ENCODE measurements at regions not wholly inside any gene's neighbourhood (a gene's known extent, or its start where the extent isn't known, plus 50 kb on each side); places are given as distances from the start of the nearest gene placed in this dataset.
"Not testable (repeated sequence)": the region's sequence is repeated elsewhere in the genome, so short reads cannot be mapped to it uniquely, and the experiment has no call there.

DNA sequence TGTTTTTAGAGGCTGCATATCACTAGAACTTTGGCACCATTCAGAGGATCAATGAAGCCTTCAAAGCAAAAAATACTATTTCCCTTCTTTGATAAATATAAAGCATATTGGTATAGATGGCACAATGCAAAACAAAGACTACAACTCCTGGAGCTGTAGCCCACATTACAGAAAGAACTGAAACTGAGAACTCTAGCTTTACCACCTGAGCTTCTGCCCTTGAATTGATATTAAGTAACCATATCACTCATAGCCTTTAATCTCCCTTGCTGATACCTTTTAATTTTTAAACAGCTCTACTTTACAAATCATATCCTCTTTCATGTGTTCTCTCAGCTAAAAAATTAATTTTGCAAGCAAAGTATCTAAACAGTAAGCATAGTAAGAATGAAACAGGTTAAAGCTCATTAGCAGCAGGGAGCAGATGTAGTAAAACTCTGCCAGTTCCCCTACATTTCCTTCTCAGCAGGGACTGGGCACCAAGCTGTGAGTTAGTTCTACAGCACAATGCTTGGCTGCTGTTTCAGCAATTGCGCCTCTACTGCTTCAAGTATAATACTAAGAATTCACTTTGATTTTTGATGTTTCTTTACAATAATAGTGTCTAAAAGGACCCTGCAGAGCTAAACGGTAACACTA lies 97.9 kb upstream of the NANOGP8 start:
- H3K9me3 ChIP-seq: no peaks in the 10 kb centered on the region
- H3K4me3 ChIP-seq: no peak overlapping the region
- H3K36me3 ChIP-seq: no peaks in the 10 kb centered on the region
- intact Hi-C loops (cut with DNase I; ENCODE audit: low total_unique reads): no loop called here
- WGBS, 2 donors (ENCODE audit: low coverage in 1 of 2): 55 to 61% methylated on average over 2 of the region's 2 CpGs
- no peaks in the 10 kb centered on the region for H3K27me3 ChIP-seq
- no peak overlapping the region for H3K27ac ChIP-seq
- DNase-seq: no peak
- in situ Hi-C loops (cut with MboI; ENCODE audit: low pct_ligation_motif_present in 1 of 4, low pct_unique_long_range_greater_than_20kb in 1 of 4, low sequenced_read_pairs in 3 of 4): no loop called here
- H3K4me1 ChIP-seq: no peaks in the 10 kb centered on the region
- TF ChIP-seq, protein P1, sequence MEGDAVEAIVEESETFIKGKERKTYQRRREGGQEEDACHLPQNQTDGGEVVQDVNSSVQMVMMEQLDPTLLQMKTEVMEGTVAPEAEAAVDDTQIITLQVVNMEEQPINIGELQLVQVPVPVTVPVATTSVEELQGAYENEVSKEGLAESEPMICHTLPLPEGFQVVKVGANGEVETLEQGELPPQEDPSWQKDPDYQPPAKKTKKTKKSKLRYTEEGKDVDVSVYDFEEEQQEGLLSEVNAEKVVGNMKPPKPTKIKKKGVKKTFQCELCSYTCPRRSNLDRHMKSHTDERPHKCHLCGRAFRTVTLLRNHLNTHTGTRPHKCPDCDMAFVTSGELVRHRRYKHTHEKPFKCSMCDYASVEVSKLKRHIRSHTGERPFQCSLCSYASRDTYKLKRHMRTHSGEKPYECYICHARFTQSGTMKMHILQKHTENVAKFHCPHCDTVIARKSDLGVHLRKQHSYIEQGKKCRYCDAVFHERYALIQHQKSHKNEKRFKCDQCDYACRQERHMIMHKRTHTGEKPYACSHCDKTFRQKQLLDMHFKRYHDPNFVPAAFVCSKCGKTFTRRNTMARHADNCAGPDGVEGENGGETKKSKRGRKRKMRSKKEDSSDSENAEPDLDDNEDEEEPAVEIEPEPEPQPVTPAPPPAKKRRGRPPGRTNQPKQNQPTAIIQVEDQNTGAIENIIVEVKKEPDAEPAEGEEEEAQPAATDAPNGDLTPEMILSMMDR (IDR thresholded peaks at IDR 0.05): no peak
- TF ChIP-seq POLR2AphosphoS5 (IDR thresholded peaks at IDR 0.05) (no peak), EP300 (IDR thresholded peaks at IDR 0.05; ENCODE audit: low read depth) (no peak), POLR2A (IDR thresholded peaks at IDR 0.05) (no peak)

DNA sequence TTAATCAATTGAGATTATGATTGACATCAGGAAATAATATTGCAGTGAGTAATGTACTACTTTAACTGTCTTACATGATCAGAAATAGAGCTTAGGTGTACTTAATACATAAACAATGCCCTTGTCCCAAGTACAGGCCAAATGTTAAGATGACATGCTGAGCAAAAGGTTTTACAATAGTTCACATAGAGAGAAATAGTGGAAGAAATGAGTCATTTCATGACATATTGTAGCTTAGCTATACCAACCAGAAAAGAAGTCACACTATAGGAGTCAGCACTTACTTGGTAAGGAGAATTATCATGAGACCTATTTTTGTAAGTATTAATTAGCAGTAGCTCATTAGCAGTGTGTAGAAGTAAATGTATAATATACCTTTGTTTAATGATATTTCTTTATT lies 96.4 kb upstream of the NANOGP8 start:
- no peaks in the 10 kb centered on the region for H3K36me3 ChIP-seq
- no peaks in the 10 kb centered on the region for H3K9me3 ChIP-seq
- no peak overlapping the region for H3K27ac ChIP-seq
- H3K4me3 ChIP-seq: no peak overlapping the region
- in situ Hi-C loops (cut with MboI; ENCODE audit: low pct_ligation_motif_present in 1 of 4, low pct_unique_long_range_greater_than_20kb in 1 of 4, low sequenced_read_pairs in 3 of 4): no loop called here
- H3K4me1 ChIP-seq: no peaks in the 10 kb centered on the region
- H3K27me3 ChIP-seq: no peaks in the 10 kb centered on the region
- intact Hi-C loops (cut with DNase I; ENCODE audit: low total_unique reads): no loop called here
- TF ChIP-seq EP300 (IDR thresholded peaks at IDR 0.05; ENCODE audit: low read depth) (no peak), POLR2AphosphoS5 (IDR thresholded peaks at IDR 0.05) (no peak), POLR2A (IDR thresholded peaks at IDR 0.05) (no peak)
- TF ChIP-seq, protein P1 (IDR thresholded peaks at IDR 0.05): no peak
- no peak for DNase-seq

DNA sequence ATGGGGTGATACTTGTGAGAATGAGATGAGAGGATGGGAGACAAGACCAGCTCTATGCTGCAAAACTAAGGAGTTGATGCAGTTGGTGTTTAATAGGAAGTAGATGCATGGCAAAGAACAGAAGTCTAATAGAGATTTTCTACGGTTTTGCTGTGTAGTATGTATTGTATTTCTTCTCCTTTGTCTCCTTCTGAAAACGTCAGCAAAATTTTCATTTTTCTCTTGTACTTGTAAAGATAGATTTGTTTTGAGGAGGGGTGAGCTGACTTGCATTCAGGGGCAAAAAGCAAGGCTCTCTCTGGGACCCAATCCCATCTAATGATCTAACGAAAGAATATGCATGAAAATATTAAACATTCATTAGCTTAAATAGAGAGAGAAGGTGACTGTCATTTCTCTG lies 94.6 kb upstream of the NANOGP8 start:
- DNase-seq: no peak
- TF ChIP-seq POLR2A (IDR thresholded peaks at IDR 0.05) (no peak), POLR2AphosphoS5 (IDR thresholded peaks at IDR 0.05) (no peak), EP300 (IDR thresholded peaks at IDR 0.05; ENCODE audit: low read depth) (no peak)
- TF ChIP-seq, protein P1 (IDR thresholded peaks at IDR 0.05): no peak
- H3K4me3 ChIP-seq: no peak overlapping the region
- no peaks in the 10 kb centered on the region for H3K4me1 ChIP-seq
- no peak overlapping the region for H3K27ac ChIP-seq
- intact Hi-C loops (cut with DNase I; ENCODE audit: low total_unique reads) (no loop called here), in situ Hi-C loops (cut with MboI; ENCODE audit: low pct_ligation_motif_present in 1 of 4, low pct_unique_long_range_greater_than_20kb in 1 of 4, low sequenced_read_pairs in 3 of 4) (no loop called here)
- H3K9me3 ChIP-seq: no peaks in the 10 kb centered on the region
- H3K36me3 ChIP-seq: no peaks in the 10 kb centered on the region
- H3K27me3 ChIP-seq: no peaks in the 10 kb centered on the region
- WGBS, 2 donors (ENCODE audit: low coverage in 1 of 2): 87 to 89% methylated on average over 3 of the region's 3 CpGs

DNA sequence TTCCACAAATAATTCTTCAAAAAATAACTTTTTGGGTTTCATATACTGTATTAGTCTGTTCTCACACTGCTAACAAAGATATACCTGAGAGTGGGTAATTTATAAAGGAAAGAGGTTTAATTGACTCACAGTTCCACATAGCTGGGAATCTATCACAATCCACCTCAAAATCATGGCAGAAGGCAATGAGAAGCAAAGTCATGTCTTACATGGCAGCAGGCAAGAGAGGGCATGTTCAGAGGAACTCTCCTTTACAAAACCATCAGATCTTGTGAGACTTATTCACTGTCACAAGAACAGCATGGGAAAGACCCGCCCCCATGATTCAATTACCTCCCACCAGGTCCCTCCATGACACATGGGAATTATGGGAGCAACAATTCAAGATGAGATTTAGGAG lies 93.1 kb upstream of the NANOGP8 start:
- H3K27me3 ChIP-seq; H3K4me1 ChIP-seq; in situ Hi-C loops (cut with MboI; ENCODE audit: low pct_ligation_motif_present in 1 of 4, low pct_unique_long_range_greater_than_20kb in 1 of 4, low sequenced_read_pairs in 3 of 4); intact Hi-C loops (cut with DNase I; ENCODE audit: low total_unique reads); H3K36me3 ChIP-seq; H3K9me3 ChIP-seq; H3K4me3 ChIP-seq; H3K27ac ChIP-seq; DNase-seq: not testable (repeated sequence)
- 61% methylated on average over 1 of the region's 1 CpG; no CpG with 5 or more reads in 1 of the 2 donors for WGBS, 2 donors (ENCODE audit: low coverage in 1 of 2)

DNA sequence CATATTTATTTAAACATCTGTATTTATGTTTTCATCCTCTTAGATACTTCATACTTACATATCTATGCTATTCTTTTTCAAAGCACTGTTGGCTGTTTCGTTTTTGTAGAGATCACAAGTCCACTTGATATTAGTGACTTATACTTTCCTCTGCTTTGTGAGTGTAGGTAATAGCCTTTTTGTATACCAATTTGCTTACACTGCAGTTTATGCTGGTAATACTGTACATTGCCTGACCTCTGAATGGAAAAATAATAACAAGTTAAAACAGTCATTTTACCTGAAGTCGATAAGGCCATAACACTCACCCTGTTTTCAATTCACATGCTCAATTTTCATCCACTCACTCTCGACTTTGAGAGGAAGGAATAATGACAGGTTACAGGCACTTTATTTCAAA lies 89.9 kb upstream of the NANOGP8 start:
- H3K4me3 ChIP-seq: no peak overlapping the region
- H3K27ac ChIP-seq: no peak overlapping the region
- in situ Hi-C loops (cut with MboI; ENCODE audit: low pct_ligation_motif_present in 1 of 4, low pct_unique_long_range_greater_than_20kb in 1 of 4, low sequenced_read_pairs in 3 of 4): no loop called here
- no peaks in the 10 kb centered on the region for H3K4me1 ChIP-seq
- no peak for DNase-seq
- no peaks in the 10 kb centered on the region for H3K27me3 ChIP-seq
- no peaks in the 10 kb centered on the region for H3K36me3 ChIP-seq
- 72 to 73% methylated on average over 3 of the region's 3 CpGs for WGBS, 2 donors (ENCODE audit: low coverage in 1 of 2)
- TF ChIP-seq EP300 (IDR thresholded peaks at IDR 0.05; ENCODE audit: low read depth) (no peak), POLR2A (IDR thresholded peaks at IDR 0.05) (no peak), POLR2AphosphoS5 (IDR thresholded peaks at IDR 0.05) (no peak)
- TF ChIP-seq, protein P1 (IDR thresholded peaks at IDR 0.05): no peak
- H3K9me3 ChIP-seq: no peaks in the 10 kb centered on the region
- intact Hi-C loops (cut with DNase I; ENCODE audit: low total_unique reads): no loop called here
